IMR-90 (cell line): ENCODE measurements at regions not wholly inside any gene's neighbourhood (a gene's known extent, or its start where the extent isn't known, plus 50 kb on each side); places are given as distances from the start of the nearest gene placed in this dataset.

ENCODE experiments used
- ATAC-seq: fragments of 200-7000 bp; cut with Tn5 transposase; 2 replicates; pipeline ENCODE4 v1.9.1; 2020; ENCODE audit warnings: low read depth, mild to moderate bottlenecking, moderate library complexity
- BruUV-seq: library from RNA; stranded (reverse); fragments of 400-500 nt; replicated peaks from 2 replicates; lab custom pipeline; 2021; lab: Mats Ljungman, UMichigan
- CTCF ChIA-PET: fragments of 300-600 bp; formaldehyde crosslinking; extraction: SDS; loops from one replicate; lab custom pipeline; 2021; ENCODE audit warnings: antibody characterized with exemption; lab: Yijun Ruan, JAX
- POLR2A ChIA-PET: fragments of 300-600 bp; sonication (Branson Sonifier 250); formaldehyde crosslinking; loops from one replicate; lab custom pipeline; 2022; ENCODE audit warnings: antibody characterized with exemption; ENCODE audit not compliant: unreplicated experiment; lab: Charles Lee
- DNase-seq: peaks from one replicate; pipeline ENCODE4 v3.0.0; 2013
- H2AFZ ChIP-seq: replicated peaks from 2 replicates; pipeline ENCODE3; 2013; ENCODE audit warnings: low read length, mild to moderate bottlenecking; ENCODE audit not compliant: poor library complexity
- H2AK5ac ChIP-seq: 2 replicates; pipeline ENCODE4 v1.6.1; 2013; ENCODE audit warnings: low read depth, low read length, inconsistent platforms
- H2AK9ac ChIP-seq: replicated peaks from 2 replicates; pipeline ENCODE3; 2013; ENCODE audit warnings: mild to moderate bottlenecking, low read depth, low read length, moderate library complexity; ENCODE audit not compliant: poor library complexity
- H2BK120ac ChIP-seq: 2 replicates; pipeline ENCODE4 v1.6.1; 2013; ENCODE audit warnings: low read depth, low read length, inconsistent platforms
- H2BK15ac ChIP-seq: 3 replicates; pipeline ENCODE4 v1.6.1; 2013; ENCODE audit warnings: low read depth, low read length, inconsistent platforms
- H2BK20ac ChIP-seq: 2 replicates; pipeline ENCODE4 v1.6.1; 2013; ENCODE audit warnings: low read depth, mild to moderate bottlenecking, inconsistent platforms, low read length, moderate library complexity
- H2BK5ac ChIP-seq: 2 replicates; pipeline ENCODE4 v1.6.1; 2013; ENCODE audit warnings: mild to moderate bottlenecking, low read depth, low read length, inconsistent platforms; ENCODE audit not compliant: poor library complexity, severe bottlenecking
- H3K14ac ChIP-seq: replicated peaks from 2 replicates; pipeline ENCODE4 v1.6.1; 2013; ENCODE audit warnings: low read depth, low read length, inconsistent platforms
- H3K18ac ChIP-seq: 2 replicates; pipeline ENCODE4 v1.6.1; 2013; ENCODE audit warnings: low read depth, low read length, control low read depth
- H3K23ac ChIP-seq: 2 replicates; pipeline ENCODE4 v1.6.1; 2013; ENCODE audit warnings: low read depth, low read length, inconsistent platforms
- H3K27ac ChIP-seq: 2 replicates; pipeline ENCODE4 v1.5.1; 2013; ENCODE audit warnings: mild to moderate bottlenecking, control low read depth, low read length; ENCODE audit not compliant: insufficient read depth
- H3K27me3 ChIP-seq: 2 replicates; pipeline ENCODE4 v1.6.1; 2013; ENCODE audit warnings: low read length; ENCODE audit not compliant: control insufficient read depth, insufficient read depth
- H3K36me3 ChIP-seq: 2 replicates; pipeline ENCODE4 v1.6.1; 2013; ENCODE audit warnings: low read length, mixed read lengths; ENCODE audit not compliant: control insufficient read depth, insufficient read depth
- H3K4ac ChIP-seq: 2 replicates; pipeline ENCODE4 v1.6.1; 2013; ENCODE audit warnings: low read depth, low read length, inconsistent platforms
- H3K4me1 ChIP-seq: 2 replicates; pipeline ENCODE4 v1.6.1; 2013; ENCODE audit warnings: low read length, mixed read lengths; ENCODE audit not compliant: control insufficient read depth, insufficient read depth
- H3K4me2 ChIP-seq: 2 replicates; pipeline ENCODE4 v1.6.1; 2013; ENCODE audit warnings: low read depth, mild to moderate bottlenecking, control low read depth, low read length, moderate library complexity
- H3K4me3 ChIP-seq: 2 replicates; pipeline ENCODE4 v1.5.1; 2013; ENCODE audit warnings: low read depth, mild to moderate bottlenecking, control low read depth, low read length, moderate library complexity; ENCODE audit not compliant: insufficient read depth
- H3K56ac ChIP-seq: 2 replicates; pipeline ENCODE4 v1.6.1; 2013; ENCODE audit warnings: low read length, inconsistent platforms; ENCODE audit not compliant: insufficient read depth; ENCODE audit errors: extremely low read depth
- H3K79me1 ChIP-seq, 2 experiments: 2 replicates each; pipeline ENCODE4 v1.6.1; 2013; ENCODE audit warnings: low read length in 2 of 2, inconsistent platforms in 1 of 2, low read depth in 1 of 2
- H3K9ac ChIP-seq: 2 replicates; pipeline ENCODE4 v1.6.1; 2013; ENCODE audit warnings: low read depth, low read length, control low read depth
- H3K9me1 ChIP-seq: 2 replicates; pipeline ENCODE4 v1.6.1; 2013; ENCODE audit warnings: low read length, inconsistent platforms; ENCODE audit not compliant: insufficient read depth
- H3K9me3 ChIP-seq: 2 replicates; pipeline ENCODE4 v1.6.1; 2013; ENCODE audit warnings: low read length; ENCODE audit not compliant: control insufficient read depth, insufficient read depth
- H4K20me1 ChIP-seq: 2 replicates; pipeline ENCODE4 v1.6.1; 2013; ENCODE audit warnings: low read length, inconsistent platforms; ENCODE audit not compliant: insufficient read depth
- H4K5ac ChIP-seq: 2 replicates; pipeline ENCODE4 v1.6.1; 2013; ENCODE audit warnings: mild to moderate bottlenecking, low read depth, low read length, control low read depth
- H4K8ac ChIP-seq, 2 experiments: 2 replicates each; pipeline ENCODE4 v1.6.1; 2013; ENCODE audit warnings: low read depth in 2 of 2, low read length in 2 of 2, control low read depth in 1 of 2, inconsistent platforms in 1 of 2
- H4K91ac ChIP-seq: 2 replicates; pipeline ENCODE4 v1.6.1; 2013; ENCODE audit warnings: low read depth, low read length, inconsistent platforms; ENCODE audit not compliant: insufficient read depth
- BHLHE40 ChIP-seq: fragments of 150-350 bp; IDR thresholded peaks from 2 replicates; pipeline ENCODE4 v1.6.1; 2016; ENCODE audit warnings: mild to moderate bottlenecking, low read depth, low read length
- CEBPB ChIP-seq: IDR thresholded peaks from 2 replicates; pipeline ENCODE4 v1.6.1; 2012; ENCODE audit warnings: low read depth, low read length, improper control_type of control experiment
- FOS ChIP-seq: fragments of 150-350 bp; IDR thresholded peaks from 2 replicates; pipeline ENCODE4 v1.6.1; 2016; ENCODE audit warnings: low read depth, low read length
- MAZ ChIP-seq: IDR thresholded peaks from 2 replicates; pipeline ENCODE4 v1.6.1; 2012; ENCODE audit warnings: low read depth, mild to moderate bottlenecking, low read length, improper control_type of control experiment, moderate library complexity, borderline replicate concordance
- MXI1 ChIP-seq: IDR thresholded peaks from 2 replicates; pipeline ENCODE4 v1.6.1; 2012; ENCODE audit warnings: low read depth, mild to moderate bottlenecking, low read length, moderate library complexity, borderline replicate concordance
- NFE2L2 ChIP-seq: fragments of 150-350 bp; IDR thresholded peaks from 2 replicates; pipeline ENCODE4 v1.6.1; 2016; ENCODE audit warnings: low read depth, mild to moderate bottlenecking, low read length
- POLR2A ChIP-seq: IDR thresholded peaks from 2 replicates; pipeline ENCODE4 v1.6.1; 2012; ENCODE audit warnings: mild to moderate bottlenecking, low read depth, low read length
- RCOR1 ChIP-seq: IDR thresholded peaks from 2 replicates; pipeline ENCODE4 v1.6.1; 2012; ENCODE audit warnings: mild to moderate bottlenecking, low read length, improper control_type of control experiment; ENCODE audit not compliant: insufficient replicate concordance
- RFX5 ChIP-seq: IDR thresholded peaks from 2 replicates; pipeline ENCODE4 v1.8.0; 2012; ENCODE audit warnings: low read depth, mild to moderate bottlenecking, low read length, moderate library complexity
- WGBS, 2 experiments: methylation state at CpG; one replicate each; pipeline versions ENCODE4 v1.1.5 to v1.1.7; 2013; ENCODE audit warnings: missing lambda C conversion rate in 2 of 2; ENCODE audit not compliant: insufficient read length in 1 of 2; ENCODE audit errors: extremely low coverage in 2 of 2; 5-methylcytosine and 5-hydroxymethylcytosine counted together
- dilution Hi-C: fragments of 300-500 bp; cut with HindIII; formaldehyde crosslinking; loops from one replicate; pipeline ENCODE4 v1.14.3; 2018; ENCODE audit warnings: low sequenced_read_pairs; ENCODE audit not compliant: unreplicated experiment
- in situ Hi-C: fragments of 300-500 bp; cut with MboI; formaldehyde crosslinking; loops from 3 replicates; pipeline ENCODE4 v1.14.3; 2019; ENCODE audit warnings: low sequenced_read_pairs, inconsistent platforms, mixed read lengths
- intact Hi-C: fragments of 100-400 bp; cut with micrococcal nuclease; formaldehyde crosslinking; loops from 2 replicates; pipeline ENCODE4 v1.10.0; 2022
- TF ChIP-seq, protein P1 (sequence below): fragments of 150-350 bp; IDR thresholded peaks from 2 replicates; pipeline ENCODE4 v1.6.1; 2016; ENCODE audit warnings: low read depth, mild to moderate bottlenecking, low read length, moderate library complexity, borderline replicate concordance

DNA sequence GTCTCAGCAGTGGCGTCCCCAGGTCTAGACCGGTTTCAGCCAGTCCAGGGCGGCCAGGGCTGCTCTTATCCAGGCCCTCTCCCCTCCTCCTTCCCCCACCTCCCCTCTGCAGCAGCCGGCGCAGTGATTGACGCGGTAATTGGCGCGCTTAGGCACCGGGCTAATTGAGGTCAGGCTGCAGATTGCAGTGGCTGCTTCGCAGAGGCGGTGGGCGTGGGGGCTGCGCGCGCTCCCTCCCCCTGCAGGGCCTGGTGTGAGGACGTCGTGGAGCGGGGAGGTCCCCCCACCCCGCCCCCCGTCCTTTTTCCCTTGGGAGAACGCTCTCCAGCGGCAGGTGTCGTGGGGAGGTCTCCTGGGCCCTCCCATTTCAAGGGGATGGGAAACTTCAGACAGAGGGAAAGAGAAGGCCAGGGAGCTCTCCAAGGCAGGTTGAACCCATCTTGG is 70.4 kb upstream of the BLCAP start:
- Histone ChIP-seq H2BK20ac (no peak overlapping the region), H3K14ac (no peak overlapping the region), H2AFZ (no peak overlapping the region), H3K9me1 (no peaks in the 10 kb centered on the region), H3K4me2 (no peak overlapping the region), H2BK15ac (no peak overlapping the region), H3K27ac (no peak overlapping the region), H2AK5ac (no peak overlapping the region), H3K36me3 (no peaks in the 10 kb centered on the region), H3K4me3 (no peak overlapping the region), H4K8ac (no peak overlapping the region), H3K23ac (no peak overlapping the region), H4K5ac (no peak overlapping the region), H3K27me3 (peaks cover 36% of the 10 kb centered on the region), H3K4ac (no peak overlapping the region), H4K91ac (no peak overlapping the region), H2BK120ac (no peak overlapping the region), H2AK9ac (no peak overlapping the region), H2BK5ac (no peak overlapping the region), H3K56ac (no peak overlapping the region), H3K9me3 (no peaks in the 10 kb centered on the region), H3K9ac (no peak overlapping the region), H3K79me1 (no peaks in the 10 kb centered on the region), H3K18ac (no peak overlapping the region), H3K4me1 (no peaks in the 10 kb centered on the region), H4K20me1 (no peaks in the 10 kb centered on the region)
- TF ChIP-seq POLR2A (no peak), FOS (no peak), RFX5 (no peak), RCOR1 (no peak), NFE2L2 (no peak), BHLHE40 (no peak), MXI1 (no peak), CEBPB (no peak), MAZ (no peak)
- TF ChIP-seq, protein P1, sequence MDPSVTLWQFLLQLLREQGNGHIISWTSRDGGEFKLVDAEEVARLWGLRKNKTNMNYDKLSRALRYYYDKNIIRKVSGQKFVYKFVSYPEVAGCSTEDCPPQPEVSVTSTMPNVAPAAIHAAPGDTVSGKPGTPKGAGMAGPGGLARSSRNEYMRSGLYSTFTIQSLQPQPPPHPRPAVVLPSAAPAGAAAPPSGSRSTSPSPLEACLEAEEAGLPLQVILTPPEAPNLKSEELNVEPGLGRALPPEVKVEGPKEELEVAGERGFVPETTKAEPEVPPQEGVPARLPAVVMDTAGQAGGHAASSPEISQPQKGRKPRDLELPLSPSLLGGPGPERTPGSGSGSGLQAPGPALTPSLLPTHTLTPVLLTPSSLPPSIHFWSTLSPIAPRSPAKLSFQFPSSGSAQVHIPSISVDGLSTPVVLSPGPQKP: no peak
- dilution Hi-C loops: no loop called here
- in situ Hi-C loops: no loop called here
- DNase-seq (no peak), ATAC-seq (no peak)
- ChIA-PET CTCF (no interaction called here), POLR2A (no interaction called here)
- WGBS, 2 experiments: no CpG with 5 or more reads among the region's 24 CpGs
- intact Hi-C loops: no loop called here
- BruUV-seq: no TSS peak
